ENCODE measurements at regions not wholly inside any gene's neighbourhood (a gene's known extent, or its start where the extent isn't known, plus 50 kb on each side); places are given as distances from the start of the nearest gene placed in this dataset.

GRCh38 chr3:103589770-103590169 lies 1155.0 kb downstream of the ZPLD1 start:
- TF ChIP-seq POLR2AphosphoS5 (IDR thresholded peaks at IDR 0.05; ENCODE audit: low read depth, low read length) (no peak), POLR2A (IDR thresholded peaks at IDR 0.05; ENCODE audit: control extremely low read depth in 1 of 2, low read depth in 2 of 2, low read length in 2 of 2) (no peak), SRF (IDR thresholded peaks at IDR 0.05; ENCODE audit: low read depth, low read length) (no peak), RBBP5 (IDR thresholded peaks at IDR 0.05; ENCODE audit: borderline replicate concordance, low read depth, low read length) (no peak), TEAD4 (IDR thresholded peaks at IDR 0.05; ENCODE audit: low read depth, low read length) (no peak), BCL11A (IDR thresholded peaks at IDR 0.05; ENCODE audit: low read depth in 2 of 2, low read length in 2 of 2) (no peak)
- TF ChIP-seq, protein P1, sequence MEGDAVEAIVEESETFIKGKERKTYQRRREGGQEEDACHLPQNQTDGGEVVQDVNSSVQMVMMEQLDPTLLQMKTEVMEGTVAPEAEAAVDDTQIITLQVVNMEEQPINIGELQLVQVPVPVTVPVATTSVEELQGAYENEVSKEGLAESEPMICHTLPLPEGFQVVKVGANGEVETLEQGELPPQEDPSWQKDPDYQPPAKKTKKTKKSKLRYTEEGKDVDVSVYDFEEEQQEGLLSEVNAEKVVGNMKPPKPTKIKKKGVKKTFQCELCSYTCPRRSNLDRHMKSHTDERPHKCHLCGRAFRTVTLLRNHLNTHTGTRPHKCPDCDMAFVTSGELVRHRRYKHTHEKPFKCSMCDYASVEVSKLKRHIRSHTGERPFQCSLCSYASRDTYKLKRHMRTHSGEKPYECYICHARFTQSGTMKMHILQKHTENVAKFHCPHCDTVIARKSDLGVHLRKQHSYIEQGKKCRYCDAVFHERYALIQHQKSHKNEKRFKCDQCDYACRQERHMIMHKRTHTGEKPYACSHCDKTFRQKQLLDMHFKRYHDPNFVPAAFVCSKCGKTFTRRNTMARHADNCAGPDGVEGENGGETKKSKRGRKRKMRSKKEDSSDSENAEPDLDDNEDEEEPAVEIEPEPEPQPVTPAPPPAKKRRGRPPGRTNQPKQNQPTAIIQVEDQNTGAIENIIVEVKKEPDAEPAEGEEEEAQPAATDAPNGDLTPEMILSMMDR (IDR thresholded peaks at IDR 0.05; ENCODE audit: control extremely low read depth in 1 of 3, insufficient read depth in 1 of 3, low read depth in 1 of 3, low read length in 3 of 3): no peak
